Progenitor cell of endocrine pancreas (in vitro differentiated cells): ENCODE measurements at regions not wholly inside any gene's neighbourhood (a gene's known extent, or its start where the extent isn't known, plus 50 kb on each side); places are given as distances from the start of the nearest gene placed in this dataset.
A peak's percentile ranks its signal among the peaks of the same experiment; 100 is the strongest.
"Not testable (repeated sequence)": the region's sequence is repeated elsewhere in the genome, so short reads cannot be mapped to it uniquely, and the experiment has no call there.

Experiments
- DNase-seq: peaks from one replicate; pipeline ENCODE4 v3.0.0; 2021; ENCODE audit warnings: low spot score; ENCODE audit not compliant: unreplicated experiment
- H3K27ac Mint-ChIP-seq: 2 replicates; pipeline ENCODE4 v1.8.0; 2021; ENCODE audit warnings: mild to moderate bottlenecking, moderate library complexity, mixed read lengths
- H3K27me3 Mint-ChIP-seq: 2 replicates; pipeline ENCODE4 v1.8.0; 2021; ENCODE audit warnings: mixed read lengths
- H3K36me3 Mint-ChIP-seq: 2 replicates; pipeline ENCODE4 v1.8.0; 2022; ENCODE audit warnings: mixed read lengths; ENCODE audit not compliant: insufficient read depth
- H3K4me1 Mint-ChIP-seq: 2 replicates; pipeline ENCODE4 v1.8.0; 2021; ENCODE audit warnings: low read depth, mixed read lengths
- H3K4me3 Mint-ChIP-seq: 2 replicates; pipeline ENCODE4 v1.8.0; 2021; ENCODE audit warnings: low read depth, mild to moderate bottlenecking, moderate library complexity, mixed read lengths
- H3K9me3 Mint-ChIP-seq: 2 replicates; pipeline ENCODE4 v1.8.0; 2021; ENCODE audit warnings: low read depth, mixed read lengths
- CTCF ChIP-seq: fragments of 200-600 bp; sonication (generic); IDR thresholded peaks from one replicate; pipeline ENCODE4 v1.5.0; 2021; ENCODE audit warnings: antibody characterized with exemption, mild to moderate bottlenecking; ENCODE audit not compliant: unreplicated experiment

GRCh38 chr5:77863181-77863580 lies 87.0 kb upstream of the TBCA start:
- Mint-ChIP-seq H3K27ac (no peak overlapping the region), H3K27me3 (peaks cover 35% of the 10 kb centered on the region), H3K4me3 (no peak overlapping the region), H3K36me3 (no peaks in the 10 kb centered on the region), H3K9me3 (no peaks in the 10 kb centered on the region), H3K4me1 (no peaks in the 10 kb centered on the region)
- no peak for TF ChIP-seq CTCF
- no peak for DNase-seq

- no peak overlapping the region for H3K4me3 Mint-ChIP-seq
- DNase-seq = no peak
- no peaks in the 10 kb centered on the region for H3K4me1 Mint-ChIP-seq
- no peaks in the 10 kb centered on the region for H3K9me3 Mint-ChIP-seq
- peaks cover 38% of the 10 kb centered on the region for H3K27me3 Mint-ChIP-seq
- H3K36me3 Mint-ChIP-seq = no peaks in the 10 kb centered on the region
- no peak for TF ChIP-seq CTCF
- H3K27ac Mint-ChIP-seq = no peak overlapping the region
Measured at GRCh38 chr5:77861576-77861975, 85.4 kb upstream of the TBCA start.

DNA sequence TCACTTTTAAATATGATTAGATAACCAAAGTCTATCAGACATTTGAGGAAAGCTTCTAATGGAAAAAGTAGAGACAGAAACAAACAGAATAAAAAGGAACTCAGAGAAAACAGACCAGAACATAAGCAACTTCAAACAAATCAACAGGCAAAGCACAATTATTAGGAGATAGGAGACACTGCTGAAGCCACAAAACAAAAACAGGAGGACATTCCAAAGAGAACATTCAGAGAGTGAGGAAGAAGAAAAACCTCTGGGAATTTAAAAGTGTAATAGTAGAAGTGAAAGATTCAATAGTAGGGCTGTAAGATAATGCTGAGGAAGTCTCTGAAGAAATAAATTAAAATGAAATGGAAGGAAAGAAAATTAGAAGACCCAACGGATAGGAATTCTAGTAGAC lies 83.2 kb upstream of the TBCA start:
- no peak for TF ChIP-seq CTCF
- H3K27ac Mint-ChIP-seq = no peak overlapping the region
- no peak for DNase-seq
- H3K27me3 Mint-ChIP-seq = peaks cover 46% of the 10 kb centered on the region
- H3K4me3 Mint-ChIP-seq = no peak overlapping the region
- H3K4me1 Mint-ChIP-seq = no peaks in the 10 kb centered on the region
- no peaks in the 10 kb centered on the region for H3K9me3 Mint-ChIP-seq
- no peaks in the 10 kb centered on the region for H3K36me3 Mint-ChIP-seq

- H3K9me3 Mint-ChIP-seq, H3K4me1 Mint-ChIP-seq, DNase-seq, H3K4me3 Mint-ChIP-seq, H3K27ac Mint-ChIP-seq, H3K36me3 Mint-ChIP-seq: not testable (repeated sequence)
- H3K27me3 Mint-ChIP-seq = peaks cover 46% of the 10 kb centered on the region
Measured at GRCh38 chr5:77858678-77859077, 82.5 kb upstream of the TBCA start.

DNA sequence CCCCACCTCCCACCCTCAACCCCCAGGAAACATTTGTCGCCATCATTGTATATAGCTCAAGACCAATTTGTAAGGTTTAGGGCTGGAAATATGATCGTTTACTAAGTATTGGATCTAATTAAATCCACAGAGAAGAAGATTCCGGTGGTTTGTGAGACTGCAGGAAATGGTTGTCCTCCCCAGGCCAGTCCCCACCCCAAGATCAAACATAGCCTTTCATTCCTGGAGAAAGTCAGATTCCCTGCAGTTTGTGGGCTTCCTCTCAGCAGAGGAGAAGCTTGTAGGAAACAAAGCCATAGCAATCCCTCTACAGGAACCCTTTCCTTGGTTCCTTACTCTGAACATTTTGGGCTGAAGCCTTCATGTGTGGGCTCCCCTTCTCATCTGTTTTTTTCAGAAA lies 79.2 kb upstream of the TBCA start:
- no peak for TF ChIP-seq CTCF
- H3K4me3 Mint-ChIP-seq = no peak overlapping the region
- no peak overlapping the region for H3K27ac Mint-ChIP-seq
- peaks cover 47% of the 10 kb centered on the region for H3K27me3 Mint-ChIP-seq
- no peaks in the 10 kb centered on the region for H3K9me3 Mint-ChIP-seq
- peaks cover 3% of the 10 kb centered on the region for H3K4me1 Mint-ChIP-seq
- H3K36me3 Mint-ChIP-seq = no peaks in the 10 kb centered on the region
- no peak for DNase-seq

DNA sequence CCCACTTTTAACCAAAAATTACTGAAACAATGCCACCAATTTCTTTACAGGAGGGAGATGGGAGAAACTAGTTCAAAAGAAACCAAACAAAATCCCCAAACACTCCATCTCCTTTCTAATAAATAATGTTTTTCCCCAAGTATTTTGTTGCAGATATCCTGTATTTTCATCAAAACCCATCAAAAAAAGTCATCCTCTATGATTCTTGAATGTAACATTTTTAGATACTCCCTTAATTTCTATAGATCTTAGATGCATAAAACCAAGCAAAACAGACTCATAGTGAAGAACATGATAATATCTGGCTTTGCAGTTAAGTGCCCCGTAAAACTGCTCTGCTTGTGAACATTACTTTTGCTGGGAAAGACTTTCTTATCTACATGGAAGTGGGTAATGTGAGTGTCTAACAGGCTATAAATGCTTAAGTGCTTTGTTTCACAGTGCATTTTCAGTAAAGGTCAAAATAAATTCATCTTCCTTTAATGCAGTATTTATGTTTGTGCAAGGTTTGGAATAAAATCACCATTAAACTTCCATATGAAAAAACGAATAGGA lies 77.3 kb upstream of the TBCA start:
- no peak for DNase-seq
- no peak for TF ChIP-seq CTCF
- no peaks in the 10 kb centered on the region for H3K9me3 Mint-ChIP-seq
- H3K4me1 Mint-ChIP-seq = peaks cover 3% of the 10 kb centered on the region
- H3K36me3 Mint-ChIP-seq = no peaks in the 10 kb centered on the region
- H3K27me3 Mint-ChIP-seq = peaks cover 60% of the 10 kb centered on the region
- H3K27ac Mint-ChIP-seq = no peak overlapping the region
- H3K4me3 Mint-ChIP-seq = peak overlapping the region; percentile 23
